SK-N-SH (cell line): ENCODE measurements at regions not wholly inside any gene's neighbourhood (a gene's known extent, or its start where the extent isn't known, plus 50 kb on each side); places are given as distances from the start of the nearest gene placed in this dataset.
"Not testable (repeated sequence)": the region's sequence is repeated elsewhere in the genome, so short reads cannot be mapped to it uniquely, and the experiment has no call there.

Source experiments
- CTCF ChIA-PET: fragments of 300-600, 350-600 bp; formaldehyde crosslinking; extraction: SDS; loops from one replicate; lab custom pipeline; 2021; lab: Yijun Ruan, JAX
- POLR2A ChIA-PET: fragments of 350-600 bp; sonication (Branson Sonifier 250); formaldehyde crosslinking; extraction: SDS; loops from one replicate; lab custom pipeline; 2020; ENCODE audit warnings: antibody characterized with exemption, inconsistent platforms; lab: Yijun Ruan, JAX
- DNase-seq: peaks from one replicate; pipeline ENCODE4 v3.0.0; 2012
- H2AFZ ChIP-seq: fragments of 200-600 bp; sonication (generic); 2 replicates; pipeline ENCODE4 v1.8.1; 2016; ENCODE audit warnings: antibody characterized with exemption, mild to moderate bottlenecking, low read depth
- H3F3A ChIP-seq: fragments of 200-600 bp; sonication (generic); replicated peaks from 2 replicates; pipeline ENCODE3; 2016; ENCODE audit warnings: antibody characterized with exemption, mild to moderate bottlenecking; ENCODE audit not compliant: insufficient read depth
- H3K27ac ChIP-seq, 2 experiments: fragments of 200-500 bp in 1 of 2; fragments of 200-600 bp in 1 of 2; sonication (Bioruptor generic) in 1 of 2; sonication (generic), shearing (Covaris generic) in 1 of 2; 2 replicates each; pipeline versions ENCODE4 v1.5.1 to v1.6.1; 2014 to 2016; ENCODE audit warnings: low read depth in 2 of 2, inconsistent platforms in 1 of 2, low read length in 1 of 2, mild to moderate bottlenecking in 1 of 2, mixed read lengths in 1 of 2
- H3K27me3 ChIP-seq: fragments of 200-600 bp; sonication (generic), shearing (Covaris generic); 2 replicates; pipeline ENCODE4 v1.6.1; 2016; ENCODE audit warnings: mixed run types; ENCODE audit not compliant: insufficient read depth
- H3K36me3 ChIP-seq, 2 experiments: fragments of 200-500 bp in 1 of 2; fragments of 200-600 bp in 1 of 2; sonication (Bioruptor generic) in 1 of 2; sonication (generic) in 1 of 2; replicated peaks in 1 of 2; 2 replicates each; pipeline versions ENCODE3 to v1.5.1; 2014 to 2016; ENCODE audit warnings: low read length in 1 of 2, mild to moderate bottlenecking in 1 of 2; ENCODE audit not compliant: insufficient read depth in 2 of 2, control insufficient read depth in 1 of 2
- H3K4me1 ChIP-seq, 2 experiments: fragments of 200-500 bp in 1 of 2; fragments of 200-600 bp in 1 of 2; sonication (Bioruptor generic) in 1 of 2; sonication (generic), shearing (Covaris generic) in 1 of 2; 2 replicates each; pipeline versions ENCODE4 v1.5.1 to v1.6.1; 2014 to 2016; ENCODE audit warnings: low read depth in 1 of 2, low read length in 1 of 2, mixed run types in 1 of 2; ENCODE audit not compliant: insufficient read depth in 2 of 2, control insufficient read depth in 1 of 2
- H3K4me2 ChIP-seq: fragments of 200-600 bp; sonication (generic), shearing (Covaris generic); 2 replicates; pipeline ENCODE4 v1.6.1; 2017; ENCODE audit warnings: mixed run types
- H3K4me3 ChIP-seq, 2 experiments: fragments of 200-500 bp in 1 of 2; fragments of 200-600 bp in 1 of 2; sonication (Bioruptor generic) in 1 of 2; sonication (generic), shearing (Covaris generic) in 1 of 2; 2 replicates each; pipeline versions ENCODE4 v1.5.1 to v1.8.1; 2014 to 2016; ENCODE audit warnings: low read depth in 2 of 2, inconsistent platforms in 1 of 2, low read length in 1 of 2, mild to moderate bottlenecking in 1 of 2, mixed read lengths in 1 of 2, moderate library complexity in 1 of 2
- H3K79me2 ChIP-seq: fragments of 200-600 bp; sonication (generic); 2 replicates; pipeline ENCODE4 v1.8.1; 2017; ENCODE audit warnings: mild to moderate bottlenecking; ENCODE audit not compliant: insufficient read depth
- H3K9ac ChIP-seq: fragments of 200-600 bp; sonication (generic); 2 replicates; pipeline ENCODE4 v1.6.1; 2017; ENCODE audit warnings: mixed run types
- H3K9me2 ChIP-seq: fragments of 200-600 bp; sonication (generic); 2 replicates; pipeline ENCODE4 v1.6.1; 2017; ENCODE audit warnings: mixed run types
- H3K9me3 ChIP-seq: fragments of 200-600 bp; sonication (generic); 2 replicates; pipeline ENCODE4 v1.6.1; 2017; ENCODE audit warnings: mixed run types, mild to moderate bottlenecking, moderate library complexity
- H4K20me1 ChIP-seq: fragments of 200-600 bp; sonication (generic); 2 replicates; pipeline ENCODE4 v1.6.1; 2017; ENCODE audit warnings: mild to moderate bottlenecking, mixed run types; ENCODE audit not compliant: insufficient read depth
- WGBS: methylation state at CpG from one replicate; pipeline ENCODE4 v1.1.6; 2017; ENCODE audit warnings: low lambda C conversion rate; 5-methylcytosine and 5-hydroxymethylcytosine counted together

DNA sequence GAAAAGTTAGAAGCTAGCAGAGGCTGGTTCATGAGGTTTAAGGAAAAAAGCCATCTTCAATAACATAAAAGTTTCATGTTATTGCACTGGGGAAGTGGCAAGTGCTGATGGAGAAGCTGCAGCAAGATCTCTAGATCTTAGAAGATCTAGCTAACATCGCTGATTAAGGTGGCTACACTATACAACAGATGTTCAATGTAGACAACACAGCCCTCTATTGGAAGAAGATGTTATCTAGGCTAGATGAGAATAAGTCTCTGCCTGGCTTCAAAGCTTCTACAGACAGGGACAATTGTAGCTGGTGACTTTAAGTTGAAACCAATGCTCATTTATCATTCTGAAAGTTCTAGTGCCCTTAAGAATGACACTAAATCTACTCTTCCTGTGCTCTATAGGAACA is 310.3 kb downstream of the KLF13 start:
- H3F3A ChIP-seq, H3K9ac ChIP-seq, H3K27me3 ChIP-seq, H2AFZ ChIP-seq, H4K20me1 ChIP-seq, H3K4me1 ChIP-seq, H3K79me2 ChIP-seq, H3K9me3 ChIP-seq, H3K4me2 ChIP-seq, DNase-seq, POLR2A ChIA-PET, H3K9me2 ChIP-seq, H3K36me3 ChIP-seq, H3K4me3 ChIP-seq, H3K27ac ChIP-seq: not testable (repeated sequence)
- CTCF ChIA-PET: interaction anchor here (1.5 kb wide), 1 partner anchor 338 kb away, joined by 4 read pairs; no protein-coding TSS in a partner anchor
- 6% methylated on average over 1 of the region's 1 CpG for WGBS

DNA sequence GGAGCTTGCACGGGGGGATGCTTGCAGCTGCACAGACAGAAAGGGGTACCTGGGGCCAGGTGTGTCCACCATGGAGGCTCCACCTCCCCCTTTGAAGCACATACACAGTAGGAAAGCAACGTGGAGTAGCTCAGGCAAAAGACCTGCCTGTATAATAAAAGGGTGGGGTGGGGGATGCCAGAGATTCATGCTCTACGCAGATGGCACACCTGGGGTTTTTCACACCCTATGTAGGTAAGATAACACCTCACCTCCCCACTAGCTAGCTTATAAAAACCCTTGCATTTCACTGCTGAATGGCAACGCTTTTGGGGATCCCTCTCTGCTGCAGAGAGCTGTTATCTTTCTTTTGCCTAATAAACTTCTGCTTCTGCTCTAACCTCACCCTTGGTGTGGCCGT is 317.3 kb downstream of the KLF13 start:
- H4K20me1 ChIP-seq, H3K9me3 ChIP-seq, H3F3A ChIP-seq, H3K9me2 ChIP-seq, CTCF ChIA-PET, H3K4me1 ChIP-seq, H3K27ac ChIP-seq, H3K27me3 ChIP-seq, POLR2A ChIA-PET, H3K4me2 ChIP-seq, H3K79me2 ChIP-seq, H3K9ac ChIP-seq, H3K4me3 ChIP-seq, DNase-seq, H3K36me3 ChIP-seq, H2AFZ ChIP-seq: not testable (repeated sequence)
- 11% methylated on average over 4 of the region's 5 CpGs for WGBS

DNA sequence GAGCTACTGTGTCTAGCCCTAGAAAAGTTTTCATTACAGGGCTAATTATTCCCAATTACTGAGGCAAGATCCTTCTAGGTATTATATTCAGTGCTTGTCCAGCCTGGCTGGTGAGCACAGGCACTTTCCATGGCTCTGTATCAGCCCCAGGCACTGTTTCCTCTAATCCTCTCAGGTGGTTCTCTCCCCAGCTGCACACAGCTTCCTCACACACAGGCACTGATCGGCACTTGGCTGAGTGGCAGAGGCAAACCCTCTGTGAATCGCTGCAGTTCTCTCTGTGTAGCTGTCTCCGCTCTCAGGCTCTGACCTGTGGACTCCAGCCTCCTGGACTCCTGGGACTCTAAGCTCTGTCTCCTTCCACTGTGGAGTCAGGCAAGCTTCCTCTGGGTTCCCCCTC is 318.1 kb downstream of the KLF13 start:
- H3K9ac ChIP-seq, CTCF ChIA-PET, POLR2A ChIA-PET, H3K79me2 ChIP-seq, H4K20me1 ChIP-seq, DNase-seq, H3K27ac ChIP-seq, H3K9me3 ChIP-seq, H3K27me3 ChIP-seq, H3K9me2 ChIP-seq, H2AFZ ChIP-seq, H3K4me2 ChIP-seq, H3K36me3 ChIP-seq, H3K4me3 ChIP-seq, H3F3A ChIP-seq, H3K4me1 ChIP-seq: not testable (repeated sequence)
- WGBS: 44% methylated on average over 3 of the region's 3 CpGs

DNA sequence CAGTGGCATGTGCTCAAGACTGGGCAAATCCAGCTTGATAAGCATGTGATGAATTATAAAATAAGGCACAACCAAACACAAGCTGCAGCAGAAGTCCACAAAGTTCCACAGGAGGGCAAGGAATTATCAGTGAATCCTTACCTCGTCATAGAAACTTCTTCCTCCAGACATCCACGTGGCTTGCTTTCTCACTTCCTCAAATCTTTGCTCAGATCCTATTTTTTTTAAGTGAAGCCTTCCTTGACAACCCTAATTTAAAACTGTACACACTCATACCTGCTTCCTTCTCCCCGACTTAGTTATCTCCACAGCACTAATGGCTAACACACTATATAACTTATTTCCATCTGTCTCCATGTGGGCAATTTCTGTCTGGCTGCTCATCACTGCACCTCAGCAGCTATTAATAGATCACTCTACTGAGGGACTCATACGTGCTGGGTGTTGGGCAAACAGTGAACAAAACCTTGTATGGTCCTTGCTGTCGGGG is 320.7 kb downstream of the KLF13 start:
- H4K20me1 ChIP-seq, H3K27me3 ChIP-seq, H3K9me2 ChIP-seq, DNase-seq, H3K27ac ChIP-seq, H3K4me1 ChIP-seq, H3K36me3 ChIP-seq, POLR2A ChIA-PET, H3K4me3 ChIP-seq, H3K9me3 ChIP-seq, H3K9ac ChIP-seq, H3K79me2 ChIP-seq, H3K4me2 ChIP-seq, H2AFZ ChIP-seq, H3F3A ChIP-seq: not testable (repeated sequence)
- CTCF ChIA-PET: interaction anchor here (2.1 kb wide), 1 partner anchor 327 kb away, joined by 10 read pairs; no protein-coding TSS in a partner anchor
- WGBS: 20% methylated on average over 4 of the region's 5 CpGs

GRCh38 chr15:31649634-31650033 is 323.0 kb downstream of the KLF13 start:
- H3K79me2 ChIP-seq, H3K27ac ChIP-seq, H3K4me2 ChIP-seq, H3F3A ChIP-seq, H3K36me3 ChIP-seq, H3K4me3 ChIP-seq, H3K9ac ChIP-seq, H4K20me1 ChIP-seq, H3K9me2 ChIP-seq, POLR2A ChIA-PET, H3K4me1 ChIP-seq, H2AFZ ChIP-seq, CTCF ChIA-PET, H3K9me3 ChIP-seq, H3K27me3 ChIP-seq, DNase-seq: not testable (repeated sequence)
- 23% methylated on average over 4 of the region's 7 CpGs for WGBS
